GM23248 (cell line): ENCODE measurements at regions not wholly inside any gene's neighbourhood (a gene's known extent, or its start where the extent isn't known, plus 50 kb on each side); places are given as distances from the start of the nearest gene placed in this dataset.

Experiments
- EZH2 ChIP-seq: fragments of 200-600 bp; sonication (generic); IDR thresholded peaks from 2 replicates; pipeline ENCODE4 v1.6.1; 2018; ENCODE audit warnings: antibody characterized with exemption, mild to moderate bottlenecking; ENCODE audit not compliant: insufficient read depth, poor library complexity, severe bottlenecking
- EZH2phosphoT487 ChIP-seq: fragments of 200-600 bp; sonication (generic); IDR thresholded peaks from 2 replicates; pipeline ENCODE4 v1.6.1; 2018; ENCODE audit warnings: antibody characterized with exemption, moderate library complexity, mild to moderate bottlenecking, low read depth; ENCODE audit not compliant: insufficient read depth

DNA sequence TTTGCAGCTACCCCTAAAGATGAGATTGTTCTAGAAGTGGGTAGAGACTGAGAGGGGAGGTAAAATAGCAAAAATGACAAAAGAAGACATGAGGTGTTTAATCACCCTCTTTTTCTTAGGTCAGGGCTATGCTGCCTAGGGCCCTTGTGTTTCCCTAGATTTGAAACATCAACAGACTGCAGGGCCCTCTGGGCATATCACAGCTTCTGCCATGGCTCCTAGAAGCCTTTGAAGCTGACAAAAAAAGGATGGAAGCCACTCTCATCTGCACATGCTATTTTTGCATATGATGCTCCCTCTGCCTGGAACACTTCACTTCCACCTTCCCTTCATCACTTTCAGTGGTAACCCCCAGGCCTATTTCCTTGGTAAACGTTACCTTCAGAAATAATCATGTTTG is 68.1 kb downstream of the BTG1 start:
- TF ChIP-seq EZH2phosphoT487 = no peak
- TF ChIP-seq EZH2 = no peak
